ENCODE measurements at regions not wholly inside any gene's neighbourhood (a gene's known extent, or its start where the extent isn't known, plus 50 kb on each side); places are given as distances from the start of the nearest gene placed in this dataset.

DNA sequence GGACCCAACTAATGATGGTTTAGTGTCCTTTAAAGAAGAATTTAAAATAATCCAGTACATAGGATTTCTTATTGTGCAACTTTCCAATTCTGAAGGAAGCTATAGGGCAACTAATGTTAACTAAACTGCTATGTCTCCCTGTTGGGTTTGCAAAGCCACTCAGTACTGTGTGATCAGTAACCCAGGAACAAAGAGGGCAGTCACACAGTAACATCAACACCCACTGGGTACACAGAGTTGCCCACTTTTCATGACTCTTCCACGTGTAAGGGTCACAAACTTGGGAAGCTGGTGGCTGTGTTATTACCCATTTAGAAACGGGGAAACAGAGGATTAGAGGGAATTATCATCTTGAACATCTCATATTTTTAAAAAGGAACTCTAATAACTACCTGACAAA is 555.0 kb upstream of the DIPK2B start:
- Histone ChIP-seq H3K79me2 (ENCODE audit: insufficient read depth, low read length) (peaks cover 60% of the 10 kb centered on the region), H3K4me3 (replicated peaks in 1 of 3; ENCODE audit: low read depth in 2 of 3, low read length in 3 of 3) (no peak overlapping the region), H2AFZ (ENCODE audit: insufficient read depth, low read depth, low read length, poor library complexity, severe bottlenecking) (no peak overlapping the region), H3K4me1 (ENCODE audit: control insufficient read depth in 1 of 2, insufficient read depth in 2 of 2, low read length in 2 of 2) (peaks cover 75 to 83% of the 10 kb centered on the region in 2 donors), H3K4me2 (replicated peaks; ENCODE audit: extremely low read depth, low read length, poor library complexity, severe bottlenecking) (no peak overlapping the region), H3K9ac (ENCODE audit: insufficient read depth, low read length, poor library complexity, severe bottlenecking) (no peak overlapping the region), H3K27me3 (ENCODE audit: control insufficient read depth in 2 of 2, insufficient read depth in 2 of 2, low read length in 2 of 2) (peaks cover 0 to 15% of the 10 kb centered on the region in 2 donors), H3K36me3 (replicated peaks in 1 of 2; ENCODE audit: control insufficient read depth in 1 of 2, insufficient read depth in 2 of 2, low read length in 2 of 2) (no peaks in the 10 kb centered on the region), H4K20me1 (ENCODE audit: insufficient read depth, low read length) (no peaks in the 10 kb centered on the region), H3K9me3 (replicated peaks in 1 of 2; ENCODE audit: control insufficient read depth in 1 of 2, insufficient read depth in 1 of 2, low read length in 2 of 2) (no peaks in the 10 kb centered on the region), H3K27ac (ENCODE audit: low read depth in 1 of 2, low read length in 2 of 2) (no peak overlapping the region)
- Mint-ChIP-seq H3K27ac (peak overlapping the region in 4 of 7 donors; percentile 30 to 80 (median 48)), H3K4me1 (peaks cover 47% of the 10 kb centered on the region), H3K4me3 (no peak overlapping the region), H3K36me3 (peaks cover 6 to 7% of the 10 kb centered on the region in 2 donors), H3K27me3 (ENCODE audit: low read depth in 3 of 3) (peaks cover 0 to 9% (median 0%) of the 10 kb centered on the region in 3 donors), H3K9me3 (peaks cover 0 to 2% (median 0%) of the 10 kb centered on the region in 7 donors)
- intact Hi-C loops (cut with micrococcal nuclease), result loop anchor here in 1 of 2 donors (10.0 kb wide), 1 partner anchor 49 kb away; no protein-coding TSS in a partner anchor
- no peak for DNase-seq
- WGBS (ENCODE audit: insufficient coverage), result no CpG with 5 or more reads among the region's 2 CpGs
- TF ChIP-seq, protein P1, sequence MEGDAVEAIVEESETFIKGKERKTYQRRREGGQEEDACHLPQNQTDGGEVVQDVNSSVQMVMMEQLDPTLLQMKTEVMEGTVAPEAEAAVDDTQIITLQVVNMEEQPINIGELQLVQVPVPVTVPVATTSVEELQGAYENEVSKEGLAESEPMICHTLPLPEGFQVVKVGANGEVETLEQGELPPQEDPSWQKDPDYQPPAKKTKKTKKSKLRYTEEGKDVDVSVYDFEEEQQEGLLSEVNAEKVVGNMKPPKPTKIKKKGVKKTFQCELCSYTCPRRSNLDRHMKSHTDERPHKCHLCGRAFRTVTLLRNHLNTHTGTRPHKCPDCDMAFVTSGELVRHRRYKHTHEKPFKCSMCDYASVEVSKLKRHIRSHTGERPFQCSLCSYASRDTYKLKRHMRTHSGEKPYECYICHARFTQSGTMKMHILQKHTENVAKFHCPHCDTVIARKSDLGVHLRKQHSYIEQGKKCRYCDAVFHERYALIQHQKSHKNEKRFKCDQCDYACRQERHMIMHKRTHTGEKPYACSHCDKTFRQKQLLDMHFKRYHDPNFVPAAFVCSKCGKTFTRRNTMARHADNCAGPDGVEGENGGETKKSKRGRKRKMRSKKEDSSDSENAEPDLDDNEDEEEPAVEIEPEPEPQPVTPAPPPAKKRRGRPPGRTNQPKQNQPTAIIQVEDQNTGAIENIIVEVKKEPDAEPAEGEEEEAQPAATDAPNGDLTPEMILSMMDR (IDR thresholded peaks at IDR 0.05), result no peak

DNA sequence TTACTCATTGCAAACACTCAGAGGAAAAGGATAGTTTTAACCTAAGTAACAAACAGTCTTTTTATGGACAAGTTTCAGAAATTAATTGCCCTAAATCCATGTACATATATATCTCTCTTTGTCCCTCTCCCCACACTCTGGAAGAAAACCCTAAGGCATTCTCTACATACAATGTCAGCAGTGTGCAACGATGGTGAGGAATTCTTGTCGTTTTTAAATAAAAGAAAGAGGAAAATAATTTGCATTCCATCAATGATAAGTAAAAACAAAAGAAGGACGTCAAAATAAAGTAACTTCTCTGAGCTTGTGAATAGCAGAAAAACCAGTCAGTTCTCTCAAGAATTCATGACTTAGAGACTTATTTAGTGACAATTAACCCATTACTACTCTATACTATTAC is 550.5 kb upstream of the DIPK2B start:
- Histone ChIP-seq H3K9me3 (replicated peaks in 1 of 2; ENCODE audit: control insufficient read depth in 1 of 2, insufficient read depth in 1 of 2, low read length in 2 of 2) (no peaks in the 10 kb centered on the region), H2AFZ (ENCODE audit: insufficient read depth, low read depth, low read length, poor library complexity, severe bottlenecking) (no peak overlapping the region), H3K9ac (ENCODE audit: insufficient read depth, low read length, poor library complexity, severe bottlenecking) (no peak overlapping the region), H3K27me3 (ENCODE audit: control insufficient read depth in 2 of 2, insufficient read depth in 2 of 2, low read length in 2 of 2) (peaks cover 0 to 37% of the 10 kb centered on the region in 2 donors), H3K4me2 (replicated peaks; ENCODE audit: extremely low read depth, low read length, poor library complexity, severe bottlenecking) (no peak overlapping the region), H3K27ac (ENCODE audit: low read depth in 1 of 2, low read length in 2 of 2) (no peak overlapping the region), H3K36me3 (replicated peaks in 1 of 2; ENCODE audit: control insufficient read depth in 1 of 2, insufficient read depth in 2 of 2, low read length in 2 of 2) (no peaks in the 10 kb centered on the region), H3K4me3 (replicated peaks in 1 of 3; ENCODE audit: low read depth in 2 of 3, low read length in 3 of 3) (no peak overlapping the region), H3K4me1 (ENCODE audit: control insufficient read depth in 1 of 2, insufficient read depth in 2 of 2, low read length in 2 of 2) (peaks cover 34 to 38% of the 10 kb centered on the region in 2 donors), H4K20me1 (ENCODE audit: insufficient read depth, low read length) (no peaks in the 10 kb centered on the region), H3K79me2 (ENCODE audit: insufficient read depth, low read length) (peaks cover 49% of the 10 kb centered on the region)
- intact Hi-C loops (cut with micrococcal nuclease), result loop anchor here in 1 of 2 donors (10.0 kb wide), 1 partner anchor 54 kb away; no protein-coding TSS in a partner anchor
- WGBS (ENCODE audit: insufficient coverage), result no CpG with 5 or more reads among the region's 3 CpGs
- Mint-ChIP-seq H3K27me3 (ENCODE audit: low read depth in 3 of 3) (peaks cover 0 to 26% (median 0%) of the 10 kb centered on the region in 3 donors), H3K27ac (no peak overlapping the region), H3K9me3 (no peaks in the 10 kb centered on the region), H3K4me3 (no peak overlapping the region), H3K36me3 (peaks cover 11 to 14% of the 10 kb centered on the region in 2 donors), H3K4me1 (peaks cover 16% of the 10 kb centered on the region)
- no peak for DNase-seq
- TF ChIP-seq, protein P1 (IDR thresholded peaks at IDR 0.05), result no peak
